T-cell (primary cell): ENCODE measurements at regions not wholly inside any gene's neighbourhood (a gene's known extent, or its start where the extent isn't known, plus 50 kb on each side); places are given as distances from the start of the nearest gene placed in this dataset.

Experiments
- ATAC-seq, 4 experiments: fragments of 200-7000 bp in 3 of 4; fragments of 150-1000 bp in 1 of 4; cut with Tn5 transposase; replicated peaks in 1 of 4; 1 replicate in 3 of 4; 2 replicates in 1 of 4; pipeline ENCODE4 v1.10.0; 2021; ENCODE audit warnings: moderate library complexity in 3 of 4, mild to moderate bottlenecking in 2 of 4, moderate number of reproducible peaks in 1 of 4
- CTCF ChIA-PET, 2 donors: fragments of 300-600 bp; sonication (Branson Sonifier 250); formaldehyde crosslinking; loops; one replicate each; lab custom pipeline; 2022; ENCODE audit warnings: antibody characterized with exemption in 2 of 2; lab: Charles Lee
- POLR2A ChIA-PET, 2 donors: fragments of 300-600 bp; sonication (Branson Sonifier 250); formaldehyde crosslinking; loops; one replicate each; lab custom pipeline; 2022; ENCODE audit warnings: antibody characterized with exemption in 2 of 2; lab: Charles Lee
- DNase-seq, 35 experiments: peaks; one replicate each; pipeline versions ENCODE4 v3.0.0 to v3.0.0-alpha.2; 2013 to 2023
- H3K27ac ChIP-seq: one replicate; pipeline ENCODE4 v1.5.1; 2013; ENCODE audit warnings: low read length
- H3K27me3 ChIP-seq, 2 experiments: replicated peaks in 1 of 2; 1 replicate in 1 of 2; 2 replicates in 1 of 2; pipeline versions ENCODE4 v1.6.1 to v1.7.0; 2013; ENCODE audit warnings: low read length in 1 of 2, mixed read lengths in 1 of 2; ENCODE audit not compliant: control insufficient read depth in 2 of 2, insufficient read depth in 2 of 2; ENCODE audit errors: extremely low read depth in 1 of 2
- H3K36me3 ChIP-seq, 2 donors: 1 replicate in 1 of 2; 2 replicates in 1 of 2; pipeline versions ENCODE4 v1.6.1 to v1.7.0; 2013; ENCODE audit warnings: low read length in 1 of 2; ENCODE audit not compliant: control insufficient read depth in 2 of 2, insufficient read depth in 1 of 2; ENCODE audit errors: extremely low read depth in 1 of 2
- H3K4me1 ChIP-seq, 2 experiments: 1 replicate in 1 of 2; 2 replicates in 1 of 2; pipeline versions ENCODE4 v1.6.1 to v1.7.0; 2013; ENCODE audit warnings: low read length in 2 of 2, mixed read lengths in 1 of 2; ENCODE audit not compliant: insufficient read depth in 2 of 2, control insufficient read depth in 1 of 2; ENCODE audit errors: extremely low read depth in 1 of 2
- H3K4me3 ChIP-seq, 2 donors: 1 replicate in 1 of 2; 2 replicates in 1 of 2; pipeline versions ENCODE4 v1.5.1 to v1.7.0; 2013; ENCODE audit warnings: mild to moderate bottlenecking in 2 of 2, low read length in 1 of 2, moderate library complexity in 1 of 2; ENCODE audit not compliant: control insufficient read depth in 1 of 2; ENCODE audit errors: extremely low read depth in 1 of 2
- H3K9me3 ChIP-seq: 2 replicates; pipeline ENCODE4 v1.7.0; 2013
- H3K27ac Mint-ChIP-seq, 2 donors: one replicate each; pipeline ENCODE4 v1.8.0; 2020 to 2021; ENCODE audit warnings: mild to moderate bottlenecking in 2 of 2, mixed read lengths in 2 of 2
- H3K27me3 Mint-ChIP-seq, 2 donors: one replicate each; pipeline ENCODE4 v1.8.0; 2021 to 2022; ENCODE audit warnings: mixed read lengths in 2 of 2
- H3K36me3 Mint-ChIP-seq: one replicate; pipeline ENCODE4 v1.8.0; 2021; ENCODE audit warnings: mixed read lengths
- H3K4me1 Mint-ChIP-seq, 3 donors: one replicate each; pipeline ENCODE4 v1.8.0; 2020 to 2022; ENCODE audit warnings: mixed read lengths in 3 of 3, mild to moderate bottlenecking in 1 of 3
- H3K4me3 Mint-ChIP-seq, 3 donors: one replicate each; pipeline ENCODE4 v1.8.0; 2020 to 2022; ENCODE audit warnings: mild to moderate bottlenecking in 3 of 3, mixed read lengths in 3 of 3, moderate library complexity in 3 of 3
- H3K9me3 Mint-ChIP-seq, 3 donors: one replicate each; pipeline ENCODE4 v1.8.0; 2020 to 2022; ENCODE audit warnings: mixed read lengths in 3 of 3
- WGBS: methylation state at CpG from one replicate; pipeline ENCODE4 v1.1.5; 2013; ENCODE audit warnings: missing lambda C conversion rate; ENCODE audit not compliant: insufficient coverage; 5-methylcytosine and 5-hydroxymethylcytosine counted together

DNA sequence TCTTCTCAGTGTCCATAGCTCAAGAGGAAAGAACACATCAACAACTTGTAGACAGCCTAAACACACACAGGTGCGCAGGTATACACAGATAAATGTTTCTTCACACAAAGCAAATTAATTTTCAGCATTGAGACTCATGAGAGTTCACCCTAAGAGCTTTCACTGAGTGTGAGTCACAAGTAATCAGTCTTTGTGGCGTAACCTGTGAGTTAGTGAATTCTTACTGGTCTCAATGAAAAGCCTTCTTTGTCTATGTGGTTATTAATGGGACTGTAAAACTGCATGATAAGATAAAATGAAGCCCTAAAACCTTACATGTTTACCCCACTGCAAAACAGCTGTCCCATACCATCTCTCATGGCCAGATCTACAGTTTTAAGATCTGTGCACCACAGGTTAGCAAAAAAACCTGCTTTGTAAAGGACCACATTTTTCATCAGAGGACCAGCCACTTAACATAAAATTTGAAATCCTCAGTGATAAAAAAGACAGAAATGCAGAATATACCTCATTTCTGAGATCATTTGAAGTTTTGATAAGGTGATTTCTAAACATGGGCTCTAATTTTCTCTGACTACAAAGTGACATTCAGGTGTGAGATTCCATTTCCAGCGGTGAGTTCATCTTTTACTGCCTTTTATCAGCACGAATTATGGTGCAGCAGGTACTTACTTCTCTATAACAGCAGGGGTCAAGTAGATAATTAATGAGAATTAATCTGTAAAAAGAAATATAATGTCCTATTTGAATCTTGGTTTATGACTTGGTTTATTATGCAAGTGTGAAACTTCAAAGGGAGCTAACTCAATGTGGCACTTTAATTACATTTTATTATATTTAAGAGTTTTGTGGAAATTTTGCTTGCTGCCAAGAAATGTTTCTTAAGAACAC, 335.7 kb upstream of the PIK3R1 start:
- Histone ChIP-seq H3K27ac (no peak overlapping the region), H3K27me3 (no peaks in the 10 kb centered on the region), H3K9me3 (no peaks in the 10 kb centered on the region), H3K4me3 (no peak overlapping the region), H3K36me3 (no peaks in the 10 kb centered on the region), H3K4me1 (no peaks in the 10 kb centered on the region)
- H3K4me3 Mint-ChIP-seq, result no peak overlapping the region
- WGBS, result no CpG with 5 or more reads among the region's 4 CpGs
- ChIA-PET POLR2A (no interaction called here), CTCF (interaction anchor here in 1 of 2 donors (0.6 kb wide), 1 partner anchor 192 kb away, joined by 4 read pairs; no protein-coding TSS in a partner anchor)
- ATAC-seq, result no peak
- H3K27ac Mint-ChIP-seq, result no peak overlapping the region
- no peaks in the 10 kb centered on the region for H3K4me1 Mint-ChIP-seq
- no peaks in the 10 kb centered on the region for H3K36me3 Mint-ChIP-seq
- H3K27me3 Mint-ChIP-seq, result peaks cover 6% of the 10 kb centered on the region in 2 donors
- H3K9me3 Mint-ChIP-seq, result no peaks in the 10 kb centered on the region
- DNase-seq, result no peak

DNA sequence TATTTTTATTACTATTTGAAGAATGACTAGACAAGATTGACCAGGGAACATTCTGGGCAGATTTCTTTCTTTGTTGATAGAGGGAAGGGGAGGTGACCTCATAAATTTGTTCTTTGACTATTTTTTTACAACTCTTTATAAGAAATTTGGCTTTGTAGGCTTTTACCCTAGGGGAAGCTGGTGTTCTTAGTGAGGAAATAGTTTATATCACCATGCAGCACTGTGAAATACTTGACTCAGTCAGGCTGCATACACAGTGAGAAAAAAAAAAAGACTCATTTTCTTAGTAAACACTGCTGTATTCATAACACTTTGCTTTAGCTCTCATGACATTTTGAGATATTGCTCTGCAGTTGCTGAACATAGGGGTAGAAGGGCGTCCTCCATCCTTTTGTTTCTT, 336.6 kb upstream of the PIK3R1 start:
- no peak for DNase-seq
- peaks cover 6% of the 10 kb centered on the region in 2 donors for H3K27me3 Mint-ChIP-seq
- Histone ChIP-seq H3K4me3 (no peak overlapping the region), H3K4me1 (no peaks in the 10 kb centered on the region), H3K27me3 (no peaks in the 10 kb centered on the region), H3K27ac (no peak overlapping the region), H3K9me3 (no peaks in the 10 kb centered on the region), H3K36me3 (no peaks in the 10 kb centered on the region)
- no peak overlapping the region for H3K4me3 Mint-ChIP-seq
- no peak overlapping the region for H3K27ac Mint-ChIP-seq
- no peaks in the 10 kb centered on the region for H3K9me3 Mint-ChIP-seq
- no peak for ATAC-seq
- H3K36me3 Mint-ChIP-seq, result no peaks in the 10 kb centered on the region
- no peaks in the 10 kb centered on the region for H3K4me1 Mint-ChIP-seq
- POLR2A ChIA-PET, result no interaction called here
- CTCF ChIA-PET, result interaction anchor here in 1 of 2 donors (0.6 kb wide), 1 partner anchor 1456 kb away, joined by 3 read pairs; no protein-coding TSS in a partner anchor
- no CpG with 5 or more reads among the region's 1 CpG for WGBS

DNA sequence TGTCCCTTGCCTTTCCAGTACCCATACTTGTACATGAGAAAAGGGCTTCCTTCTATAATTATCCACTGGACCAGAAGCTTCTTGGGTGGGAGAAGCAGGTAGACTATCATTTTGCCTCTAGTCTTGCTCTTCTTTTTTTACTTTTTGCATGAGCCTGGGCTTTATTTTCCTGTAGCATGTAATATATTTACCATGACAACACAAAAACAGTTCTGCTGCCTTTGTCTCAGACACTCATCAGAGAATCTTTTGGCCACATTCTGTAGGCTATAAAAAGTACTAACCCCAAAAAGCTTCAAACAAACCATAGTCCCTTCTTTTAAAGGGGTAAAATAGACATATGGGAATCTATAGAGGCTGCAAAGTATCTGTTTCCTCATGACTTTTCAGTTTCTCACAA, 339.2 kb upstream of the PIK3R1 start:
- no peaks in the 10 kb centered on the region for H3K27me3 ChIP-seq
- DNase-seq (no peak), ATAC-seq (no peak)
- H3K36me3 Mint-ChIP-seq, result no peaks in the 10 kb centered on the region
- CTCF ChIA-PET, result no interaction called here
- no peak overlapping the region for H3K27ac Mint-ChIP-seq
- no peaks in the 10 kb centered on the region for H3K4me1 Mint-ChIP-seq
- H3K27me3 Mint-ChIP-seq, result peaks cover 7 to 10% of the 10 kb centered on the region in 2 donors
- no peaks in the 10 kb centered on the region for H3K4me1 ChIP-seq
- no peaks in the 10 kb centered on the region for H3K9me3 Mint-ChIP-seq
- H3K36me3 ChIP-seq, result no peaks in the 10 kb centered on the region
- no peak overlapping the region for H3K4me3 ChIP-seq
- H3K9me3 ChIP-seq, result no peaks in the 10 kb centered on the region
- H3K27ac ChIP-seq, result no peak overlapping the region
- POLR2A ChIA-PET, result no interaction called here
- H3K4me3 Mint-ChIP-seq, result no peak overlapping the region

DNA sequence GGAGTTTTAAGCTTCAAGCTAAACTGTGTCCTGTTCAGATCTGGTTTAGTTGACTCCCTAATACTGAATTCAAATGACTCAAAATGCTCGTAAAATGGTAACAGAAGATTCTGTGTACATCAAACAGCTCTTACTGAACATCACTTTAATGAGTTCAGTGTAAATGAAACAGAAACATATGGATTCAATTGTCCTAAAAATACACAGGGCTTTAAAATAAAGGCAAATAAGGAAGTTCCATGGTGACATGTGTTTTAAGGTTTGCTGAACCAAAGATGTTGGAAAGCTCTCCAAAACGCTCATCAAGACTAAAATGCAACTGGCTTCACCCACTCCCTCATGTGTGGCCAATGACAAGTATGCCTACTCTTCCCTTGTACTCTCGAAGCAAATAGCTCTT, 340.0 kb upstream of the PIK3R1 start:
- no peaks in the 10 kb centered on the region for H3K36me3 Mint-ChIP-seq
- CTCF ChIA-PET, result no interaction called here

DNA sequence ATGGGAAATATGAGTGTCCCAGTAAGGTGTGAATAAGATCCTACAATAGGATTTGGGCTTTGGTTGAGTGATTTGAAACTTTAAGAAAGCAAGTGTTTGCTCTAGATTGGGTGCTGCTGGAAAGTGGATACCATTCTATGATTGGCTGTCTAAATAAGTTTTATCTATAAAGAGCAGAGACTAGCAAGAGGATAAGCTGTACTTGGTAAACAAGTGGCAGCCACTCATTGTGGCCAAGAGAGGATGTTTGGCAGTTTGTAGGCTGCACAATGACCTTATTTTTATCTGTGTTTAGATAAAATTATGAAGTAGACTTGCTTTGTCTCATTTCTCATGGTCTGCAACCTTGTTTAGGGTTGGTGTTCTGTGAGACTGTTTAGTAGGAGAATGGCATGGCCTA, 341.6 kb upstream of the PIK3R1 start:
- H3K4me1 ChIP-seq, result no peaks in the 10 kb centered on the region
- no peak for ATAC-seq
- ChIA-PET POLR2A (no interaction called here), CTCF (no interaction called here)
- no peak for DNase-seq
- no peak overlapping the region for H3K4me3 ChIP-seq
- H3K36me3 ChIP-seq, result no peaks in the 10 kb centered on the region
- H3K27me3 ChIP-seq, result no peaks in the 10 kb centered on the region
- Mint-ChIP-seq H3K4me1 (no peaks in the 10 kb centered on the region), H3K9me3 (no peaks in the 10 kb centered on the region), H3K27me3 (peaks cover 10 to 13% of the 10 kb centered on the region in 2 donors), H3K36me3 (no peaks in the 10 kb centered on the region), H3K4me3 (no peak overlapping the region), H3K27ac (no peak overlapping the region)
- no peak overlapping the region for H3K27ac ChIP-seq
- no peaks in the 10 kb centered on the region for H3K9me3 ChIP-seq

More for the DNA sequence above, 340.0 kb upstream of the PIK3R1 start:
- no peaks in the 10 kb centered on the region for H3K4me1 ChIP-seq
- H3K27ac ChIP-seq, result no peak overlapping the region
- ATAC-seq (no peak), DNase-seq (no peak)
- H3K27ac Mint-ChIP-seq, result no peak overlapping the region
- no peaks in the 10 kb centered on the region for H3K27me3 ChIP-seq
- peaks cover 7 to 10% of the 10 kb centered on the region in 2 donors for H3K27me3 Mint-ChIP-seq
- no peaks in the 10 kb centered on the region for H3K36me3 ChIP-seq
- H3K4me3 Mint-ChIP-seq, result no peak overlapping the region
- 81% methylated on average over 2 of the region's 3 CpGs for whole genome bisulfite sequencing
- H3K9me3 Mint-ChIP-seq, result no peaks in the 10 kb centered on the region
- H3K9me3 ChIP-seq, result no peaks in the 10 kb centered on the region
- POLR2A ChIA-PET, result no interaction called here
- no peaks in the 10 kb centered on the region for H3K4me1 Mint-ChIP-seq
- H3K4me3 ChIP-seq, result no peak overlapping the region

DNA sequence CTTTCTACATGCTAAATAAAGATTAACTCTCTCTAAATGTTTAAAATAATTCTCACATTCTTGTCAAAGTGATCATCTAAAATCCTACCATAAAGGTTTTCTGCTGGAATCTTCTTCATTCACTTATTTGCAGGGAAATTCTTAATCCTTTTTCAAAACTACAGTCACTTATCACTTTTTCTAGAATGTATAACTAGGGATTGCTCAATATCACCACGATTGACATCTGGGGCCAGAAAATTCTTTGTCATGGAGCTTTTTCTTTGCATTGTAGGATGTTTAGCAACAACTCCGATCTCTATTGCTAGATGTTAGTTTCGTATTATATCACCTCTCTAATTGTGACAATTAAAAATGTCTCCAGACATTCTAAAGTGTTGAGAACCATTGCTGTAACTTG, 344.9 kb upstream of the PIK3R1 start:
- DNase-seq (no peak), ATAC-seq (no peak)
- H3K9me3 Mint-ChIP-seq, result peaks cover 0 to 4% (median 0%) of the 10 kb centered on the region in 3 donors
- no peaks in the 10 kb centered on the region for H3K4me1 Mint-ChIP-seq
- no peak overlapping the region for H3K27ac Mint-ChIP-seq
- no peak overlapping the region for H3K27ac ChIP-seq
- ChIA-PET POLR2A (no interaction called here), CTCF (no interaction called here)
- H3K36me3 Mint-ChIP-seq, result no peaks in the 10 kb centered on the region
- no peak overlapping the region for H3K4me3 Mint-ChIP-seq
- H3K27me3 Mint-ChIP-seq, result peaks cover 12 to 16% of the 10 kb centered on the region in 2 donors
- no peaks in the 10 kb centered on the region for H3K27me3 ChIP-seq
- no peaks in the 10 kb centered on the region for H3K9me3 ChIP-seq
- H3K4me1 ChIP-seq, result no peaks in the 10 kb centered on the region
- H3K36me3 ChIP-seq, result no peaks in the 10 kb centered on the region
- H3K4me3 ChIP-seq, result no peak overlapping the region
- no CpG with 5 or more reads among the region's 3 CpGs for WGBS
